ENCODE measurements at regions not wholly inside any gene's neighbourhood (a gene's known extent, or its start where the extent isn't known, plus 50 kb on each side); places are given as distances from the start of the nearest gene placed in this dataset.
A peak's percentile ranks its signal among the peaks of the same experiment; 100 is the strongest.
"Not testable (repeated sequence)": the region's sequence is repeated elsewhere in the genome, so short reads cannot be mapped to it uniquely, and the experiment has no call there.

DNA sequence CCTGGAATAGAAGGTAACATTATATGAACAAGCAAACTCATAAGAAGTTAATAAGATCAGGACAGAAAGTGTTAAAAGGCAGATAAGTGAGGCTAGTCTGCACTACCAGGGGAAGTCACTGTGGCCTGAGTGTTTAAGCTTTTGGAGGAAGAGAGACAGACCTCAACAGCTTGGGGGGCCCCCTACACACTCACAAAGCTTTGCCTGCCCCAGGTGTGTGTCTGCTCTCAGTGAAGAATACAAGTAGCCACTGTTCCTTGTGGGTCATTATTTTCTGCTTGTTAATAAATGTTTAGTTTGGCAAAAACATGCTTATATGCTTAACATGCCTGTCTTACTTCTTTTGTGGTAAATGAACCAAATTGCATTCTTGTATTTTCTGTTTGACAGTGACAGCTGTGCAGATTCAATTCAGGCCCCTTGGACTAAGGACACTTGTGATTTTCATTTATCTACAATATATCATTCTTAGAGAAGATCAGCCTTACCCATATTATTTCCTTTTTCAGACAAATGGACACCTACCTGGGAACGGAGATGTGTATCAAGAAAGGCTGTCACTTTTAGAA lies 50.7 kb upstream of the C12orf71 start:
- DNase-seq: no peak
- H3K9me3 ChIP-seq: no peaks in the 10 kb centered on the region
- H3K27me3 ChIP-seq: no peaks in the 10 kb centered on the region
- H3K4me3 ChIP-seq: no peak overlapping the region
- no peaks in the 10 kb centered on the region for H3K36me3 ChIP-seq

DNA sequence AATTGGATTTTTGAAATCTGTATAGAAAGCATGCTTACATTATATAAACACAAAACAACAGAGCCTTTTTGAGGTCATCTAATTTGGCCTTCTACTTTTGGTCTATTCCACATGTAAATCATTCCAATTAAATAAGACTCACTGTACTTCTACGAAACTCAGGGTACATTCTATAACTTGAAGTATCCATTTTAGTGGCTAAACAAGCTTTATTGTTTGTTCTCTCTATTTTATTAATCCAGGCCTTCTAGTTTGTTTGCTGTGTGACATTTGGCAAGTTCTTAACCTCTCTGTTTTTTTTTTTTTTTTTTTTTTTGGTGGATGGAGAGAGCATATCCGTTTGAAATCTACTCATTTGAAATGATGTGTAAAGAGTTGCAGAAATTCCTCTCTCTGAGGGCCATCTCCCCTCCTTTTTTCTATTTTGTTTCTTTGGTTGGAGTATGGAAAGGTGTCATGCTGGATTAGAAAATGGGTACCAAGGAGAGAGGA lies 58.1 kb upstream of the C12orf71 start:
- Histone ChIP-seq H3K36me3 (no peaks in the 10 kb centered on the region), H3K27me3 (no peaks in the 10 kb centered on the region), H3K4me3 (no peak overlapping the region), H3K9me3 (no peaks in the 10 kb centered on the region)
- DNase-seq: no peak

DNA sequence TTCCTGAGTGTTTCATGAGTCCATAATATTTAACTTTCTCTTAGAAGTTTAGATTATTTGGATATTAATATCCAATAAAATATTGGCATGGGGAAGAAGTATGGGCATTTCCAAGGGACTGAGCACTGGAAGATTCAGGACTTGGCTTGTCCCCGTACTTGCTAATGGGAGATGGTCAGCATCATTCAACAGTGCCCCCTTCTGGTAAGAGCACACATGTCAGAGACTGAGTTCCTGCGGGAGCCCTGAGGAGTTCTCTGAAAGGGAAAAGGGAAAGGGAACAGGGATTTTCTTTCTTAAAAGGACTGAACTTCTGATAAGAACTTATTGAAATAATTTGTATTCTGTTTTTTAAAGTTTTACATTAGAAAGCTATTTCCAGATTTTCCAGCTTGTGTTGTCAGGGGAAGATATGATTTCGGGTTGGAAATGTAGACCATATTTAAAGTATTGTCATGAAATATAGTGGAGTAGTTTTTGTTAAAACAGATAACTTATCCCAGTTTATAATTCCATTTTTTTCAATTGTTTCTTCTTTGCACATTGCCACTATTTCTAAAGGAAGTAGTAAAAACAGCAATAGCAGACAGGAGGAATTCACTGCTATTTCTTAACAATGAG lies 59.8 kb upstream of the C12orf71 start:
- DNase-seq: peak; percentile 47
- Histone ChIP-seq H3K36me3 (no peaks in the 10 kb centered on the region), H3K27me3 (no peaks in the 10 kb centered on the region), H3K4me3 (no peak overlapping the region), H3K9me3 (no peaks in the 10 kb centered on the region)

DNA sequence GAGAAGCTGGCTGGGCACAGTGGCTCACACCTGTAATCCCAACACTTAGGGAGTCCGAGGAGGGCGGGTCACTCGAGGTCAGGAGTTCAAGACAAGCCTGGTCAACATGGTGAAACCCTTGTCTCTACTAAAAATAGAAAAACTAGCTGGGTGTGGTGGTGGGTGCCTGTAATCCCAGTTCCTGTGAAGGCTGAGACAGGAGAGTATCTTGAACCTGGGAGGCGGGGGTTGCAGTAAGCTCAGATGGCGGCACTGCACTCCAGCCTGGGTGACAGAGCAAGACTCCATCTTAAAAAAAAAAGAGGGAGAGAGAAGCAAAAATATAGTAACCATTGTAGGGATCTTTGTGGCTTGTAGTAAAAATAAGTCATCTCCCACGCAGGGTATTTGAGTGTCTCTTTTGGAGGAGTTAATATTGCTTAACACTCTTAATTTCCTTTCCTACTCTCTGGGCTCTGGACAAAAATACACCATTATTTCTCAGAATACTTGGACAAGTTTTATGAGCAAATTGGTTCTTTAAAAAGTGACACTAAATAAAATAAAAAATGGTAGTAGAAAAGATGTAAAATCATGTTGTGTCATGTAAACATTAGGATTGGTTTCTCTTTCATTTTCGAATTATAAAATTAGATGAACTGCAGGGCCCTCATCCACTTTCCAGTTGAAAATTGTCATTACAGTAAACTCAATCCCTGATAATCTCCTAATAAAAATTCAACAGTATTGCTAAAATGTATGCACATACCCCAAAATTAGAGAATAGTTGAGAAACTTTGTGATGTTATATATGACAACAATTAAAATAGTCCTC lies 61.1 kb upstream of the C12orf71 start:
- H3K4me3 ChIP-seq: peak overlapping the region; percentile 2; the same call in 1 of the 2 replicates
- DNase-seq: no peak

DNA sequence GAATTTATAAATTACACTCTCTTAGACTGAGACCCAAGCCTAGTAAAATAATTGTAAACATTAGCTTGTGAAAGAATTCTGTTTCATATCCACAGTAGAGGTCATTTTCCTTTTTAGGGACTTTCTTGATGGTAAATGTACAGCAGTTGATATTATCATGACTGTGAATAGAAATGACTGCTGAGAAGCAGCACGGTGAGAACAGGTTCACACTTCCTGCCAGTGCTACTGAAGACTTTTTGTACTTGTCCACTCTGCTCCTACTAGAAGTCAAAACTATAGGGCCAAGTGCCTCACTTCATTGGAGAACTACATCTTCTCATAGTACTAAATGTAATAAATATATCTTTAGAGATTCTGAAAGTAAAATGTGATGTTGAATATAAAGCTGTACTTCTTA lies 63.3 kb upstream of the C12orf71 start:
- H3K36me3 ChIP-seq, H3K9me3 ChIP-seq, H3K4me3 ChIP-seq, H3K27me3 ChIP-seq, DNase-seq: not testable (repeated sequence)

More for the DNA sequence above, 61.1 kb upstream of the C12orf71 start:
- Histone ChIP-seq H3K36me3 (no peaks in the 10 kb centered on the region), H3K27me3 (no peaks in the 10 kb centered on the region), H3K9me3 (no peaks in the 10 kb centered on the region)

DNA sequence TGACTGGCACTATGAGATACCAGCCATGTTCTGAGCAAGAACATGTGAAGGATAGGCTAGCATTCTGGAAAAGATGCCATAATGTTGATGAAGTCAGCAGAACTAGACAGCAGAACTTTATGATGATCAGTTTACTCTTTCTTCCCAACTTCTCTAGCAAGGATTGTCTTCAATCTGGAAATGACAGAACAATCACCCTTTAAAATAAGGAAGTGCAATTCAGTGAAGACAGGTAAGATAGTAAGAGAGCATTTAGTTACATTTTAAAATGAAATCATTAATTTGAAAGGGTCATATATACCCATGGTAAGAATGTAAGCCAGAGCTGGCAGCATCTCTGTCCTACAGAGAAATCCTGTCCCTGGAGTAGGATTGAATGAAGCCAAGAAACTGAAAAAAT lies 66.0 kb upstream of the C12orf71 start:
- H3K4me3 ChIP-seq: no peak overlapping the region
- H3K27me3 ChIP-seq: no peaks in the 10 kb centered on the region
- H3K9me3 ChIP-seq: no peaks in the 10 kb centered on the region
- H3K36me3 ChIP-seq: no peaks in the 10 kb centered on the region
- no peak for DNase-seq

DNA sequence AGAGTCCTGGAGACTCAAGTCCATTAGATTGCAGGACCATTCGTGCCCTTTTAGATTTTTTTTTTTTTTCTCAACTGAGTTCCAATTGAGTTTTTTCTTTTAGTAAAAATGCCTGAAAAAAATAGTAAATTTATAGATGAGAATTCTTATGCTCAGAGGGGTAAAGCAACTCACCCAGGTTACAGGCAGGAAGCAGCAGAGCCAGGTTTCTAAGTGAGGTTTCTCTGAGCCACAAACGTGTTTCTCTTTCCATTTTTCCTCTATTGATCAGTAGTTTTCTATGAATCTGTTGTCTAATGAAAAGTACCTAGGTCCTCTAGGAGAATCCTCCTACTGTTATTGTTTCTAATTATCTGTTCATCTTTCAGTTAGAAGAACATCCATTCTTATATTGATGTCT lies 66.4 kb upstream of the C12orf71 start:
- no peak overlapping the region for H3K4me3 ChIP-seq
- no peaks in the 10 kb centered on the region for H3K27me3 ChIP-seq
- H3K36me3 ChIP-seq: no peaks in the 10 kb centered on the region
- no peak for DNase-seq
- H3K9me3 ChIP-seq: no peaks in the 10 kb centered on the region

DNA sequence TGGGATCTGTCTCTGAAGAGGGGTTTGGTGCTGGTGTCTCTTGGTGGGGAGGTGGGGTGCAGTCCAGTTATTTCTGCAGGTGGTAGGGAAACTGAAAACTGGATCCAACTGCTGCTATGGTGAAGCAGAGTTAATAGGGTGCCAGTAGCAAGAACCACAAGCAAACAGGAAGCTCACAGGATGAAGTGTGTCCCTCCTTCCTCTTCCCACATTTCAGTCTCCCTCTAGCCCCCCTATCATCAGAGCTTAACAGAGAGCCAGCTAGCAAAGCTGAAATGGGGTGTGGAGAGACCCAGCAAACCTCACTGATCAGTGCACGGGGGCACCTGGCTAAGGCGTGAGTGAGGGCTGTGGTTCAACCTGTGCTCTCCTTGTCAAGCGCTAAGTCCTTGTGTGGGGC lies 69.1 kb upstream of the C12orf71 start:
- H3K36me3 ChIP-seq: no peaks in the 10 kb centered on the region
- DNase-seq: no peak
- H3K4me3 ChIP-seq: no peak overlapping the region
- no peaks in the 10 kb centered on the region for H3K27me3 ChIP-seq
- no peaks in the 10 kb centered on the region for H3K9me3 ChIP-seq

DNA sequence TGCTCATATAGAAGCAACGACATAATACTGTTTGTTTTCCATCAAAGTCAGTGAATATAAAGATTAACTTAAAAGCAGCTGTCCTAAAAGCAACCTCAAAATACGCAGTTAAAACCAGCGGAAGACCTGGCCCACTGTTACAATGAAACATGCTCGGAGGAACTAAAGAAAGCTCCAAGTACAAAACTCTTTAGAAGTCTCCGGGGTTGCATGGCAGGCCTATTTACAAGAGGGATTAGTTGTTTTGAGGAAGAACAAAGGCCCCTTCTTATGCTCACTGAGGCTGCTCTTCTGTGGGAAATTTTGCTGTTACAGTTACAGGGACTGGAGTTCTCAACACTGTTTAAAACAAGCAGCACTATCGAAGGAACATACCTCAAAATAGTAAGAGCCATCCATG lies 75.9 kb upstream of the C12orf71 start:
- DNase-seq: no peak
- Histone ChIP-seq H3K4me3 (no peak overlapping the region), H3K27me3 (no peaks in the 10 kb centered on the region), H3K36me3 (no peaks in the 10 kb centered on the region), H3K9me3 (no peaks in the 10 kb centered on the region)

DNA sequence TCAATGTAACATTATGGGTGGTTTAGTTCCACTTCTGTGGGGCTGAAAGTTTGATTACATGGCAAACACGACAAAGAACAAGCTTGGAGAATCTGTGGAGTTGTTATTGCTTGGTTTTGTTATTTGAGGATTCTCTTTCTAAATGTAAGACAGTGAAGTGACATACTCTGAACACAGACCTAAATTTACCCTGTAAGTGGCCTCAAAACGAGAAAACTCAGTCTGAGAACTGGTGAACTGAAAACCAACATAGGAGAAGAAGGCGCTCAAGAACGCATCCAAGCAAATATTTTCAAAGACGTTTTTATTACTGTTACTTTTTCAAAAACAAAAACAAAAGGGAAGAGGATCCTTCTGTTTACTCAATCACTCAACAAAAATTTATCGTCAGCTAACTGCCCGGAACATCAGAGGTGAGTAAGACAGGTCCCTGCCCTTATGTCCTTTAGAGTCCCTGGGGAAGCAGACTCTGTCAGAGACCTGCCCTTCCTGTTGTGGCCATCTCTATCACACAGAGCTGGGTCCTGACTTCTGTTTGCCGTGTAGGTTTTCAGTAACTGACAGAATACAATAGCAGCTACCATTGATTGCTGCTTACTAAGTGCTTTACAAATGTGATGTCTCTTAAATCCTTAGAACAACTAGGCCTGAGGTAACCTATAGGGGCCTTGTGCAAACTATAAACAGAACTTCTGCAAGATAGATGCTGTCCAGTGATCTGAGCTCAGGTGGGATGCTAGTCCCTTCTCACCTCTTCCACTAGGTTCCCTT lies 79.3 kb upstream of the C12orf71 start:
- no peak overlapping the region for H3K4me3 ChIP-seq
- no peak for DNase-seq
- no peaks in the 10 kb centered on the region for H3K27me3 ChIP-seq
- H3K9me3 ChIP-seq: no peaks in the 10 kb centered on the region
- no peaks in the 10 kb centered on the region for H3K36me3 ChIP-seq

DNA sequence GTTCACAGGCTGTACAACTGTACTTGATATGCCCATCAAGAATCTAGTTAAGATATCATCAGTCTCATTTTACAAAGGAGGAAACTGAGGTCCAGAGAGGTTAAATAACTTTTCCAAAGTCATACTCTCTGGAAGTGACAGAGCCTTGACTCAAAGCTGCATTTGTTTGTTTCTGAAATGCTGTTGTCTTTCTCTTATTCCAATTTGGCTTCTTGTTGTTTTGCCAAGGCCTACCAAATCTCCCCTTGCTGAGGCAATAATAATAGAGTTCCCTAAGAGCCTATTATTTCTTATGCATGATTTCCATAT lies 79.8 kb upstream of the C12orf71 start:
- no peaks in the 10 kb centered on the region for H3K9me3 ChIP-seq
- DNase-seq: no peak
- H3K4me3 ChIP-seq: no peak overlapping the region
- H3K36me3 ChIP-seq: no peaks in the 10 kb centered on the region
- no peaks in the 10 kb centered on the region for H3K27me3 ChIP-seq

DNA sequence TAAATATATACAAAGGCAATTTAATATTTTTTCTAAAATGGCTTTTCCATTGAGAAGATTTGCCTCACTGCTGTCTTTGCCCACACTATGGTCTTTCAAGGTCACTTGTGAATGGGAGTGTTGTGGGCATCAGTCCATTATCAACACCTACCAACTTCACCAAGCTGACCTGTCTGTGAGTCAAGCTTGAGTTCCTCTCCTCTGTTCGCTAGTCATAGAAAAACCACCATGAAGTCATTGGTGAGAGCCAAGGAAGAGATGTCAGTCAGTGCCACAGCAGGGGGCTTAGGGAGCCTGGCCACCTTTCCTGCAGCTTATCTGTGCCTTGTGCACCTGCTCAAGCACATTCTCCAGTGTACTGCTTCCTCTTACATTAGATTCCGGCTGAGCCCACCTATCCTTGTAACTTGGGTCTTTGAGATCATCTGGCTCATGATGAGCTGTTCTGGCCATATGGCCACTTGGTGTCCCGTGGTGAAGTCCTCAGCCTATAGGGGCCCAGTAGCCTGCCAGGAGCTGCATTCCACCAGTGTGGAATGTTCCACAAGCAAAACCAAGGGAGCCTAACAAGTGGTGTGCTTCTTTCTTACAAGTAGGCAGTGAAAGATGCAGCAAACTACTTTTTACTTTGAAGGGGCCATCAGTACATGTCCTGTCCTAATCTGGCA lies 80.8 kb upstream of the C12orf71 start:
- DNase-seq: peak; percentile 60
- no peaks in the 10 kb centered on the region for H3K27me3 ChIP-seq
- H3K36me3 ChIP-seq: no peaks in the 10 kb centered on the region
- H3K4me3 ChIP-seq: no peak overlapping the region
- 0 out of 2 replicates have a peak, but pooled peaks cover 2% of the 10 kb centered on the region for H3K9me3 ChIP-seq

DNA sequence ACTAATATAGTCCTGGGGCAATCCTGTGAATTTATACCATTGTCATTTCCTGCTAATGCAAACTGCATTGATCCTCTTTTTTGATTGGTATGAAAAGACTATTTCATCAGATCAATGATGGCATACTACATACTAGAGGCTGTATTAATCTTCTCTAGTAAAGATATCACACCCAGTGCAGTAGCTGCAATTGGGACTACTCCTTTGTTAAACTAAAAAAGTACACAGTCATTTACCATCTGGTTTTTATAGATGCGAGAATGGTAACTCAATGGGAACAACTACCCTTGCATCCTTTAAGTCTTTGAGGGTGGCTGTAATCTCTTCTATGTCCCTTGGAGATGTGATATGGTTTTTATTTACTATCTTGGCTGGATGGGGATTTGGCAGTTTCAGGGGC lies 80.2 kb upstream of the STK38L start:
- Histone ChIP-seq H3K36me3 (no peaks in the 10 kb centered on the region), H3K27me3 (no peaks in the 10 kb centered on the region), H3K4me3 (no peak overlapping the region), H3K9me3 (0 out of 2 replicates have a peak, but pooled peaks cover 2% of the 10 kb centered on the region)
- DNase-seq: no peak

DNA sequence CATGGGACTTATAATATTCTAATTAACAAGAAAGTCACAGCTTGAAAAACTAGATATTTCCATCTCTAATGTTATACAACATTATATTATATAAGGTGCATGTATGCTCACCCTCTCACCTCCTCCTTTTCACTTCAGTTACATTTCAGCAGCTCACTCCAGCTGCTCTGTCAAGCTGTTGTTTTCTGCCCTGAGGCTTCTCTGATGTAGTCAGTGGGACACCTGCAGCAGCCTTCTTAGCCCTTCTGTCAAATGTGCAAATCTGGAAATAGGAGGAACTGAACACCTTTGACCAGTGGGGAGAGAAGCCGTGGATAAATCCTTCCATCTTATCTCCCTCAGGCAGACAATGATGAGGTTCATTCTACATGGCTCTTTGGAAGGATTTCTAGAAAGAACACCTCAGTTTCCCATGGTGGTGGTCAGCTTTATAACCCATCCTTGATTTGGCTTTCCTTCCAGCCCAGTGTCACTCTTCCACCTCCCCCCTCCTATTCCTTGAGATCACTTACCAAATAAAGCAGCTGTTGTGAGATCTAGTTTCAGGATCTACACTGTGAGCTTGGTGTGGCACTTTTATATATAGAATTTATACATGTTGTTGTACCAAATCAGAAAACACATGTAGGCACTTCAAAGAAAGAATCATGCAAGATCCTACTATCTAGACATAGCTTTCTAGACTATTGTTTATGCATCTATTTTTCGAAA lies 79.6 kb upstream of the STK38L start:
- H3K4me3 ChIP-seq: no peak overlapping the region
- no peak for DNase-seq

DNA sequence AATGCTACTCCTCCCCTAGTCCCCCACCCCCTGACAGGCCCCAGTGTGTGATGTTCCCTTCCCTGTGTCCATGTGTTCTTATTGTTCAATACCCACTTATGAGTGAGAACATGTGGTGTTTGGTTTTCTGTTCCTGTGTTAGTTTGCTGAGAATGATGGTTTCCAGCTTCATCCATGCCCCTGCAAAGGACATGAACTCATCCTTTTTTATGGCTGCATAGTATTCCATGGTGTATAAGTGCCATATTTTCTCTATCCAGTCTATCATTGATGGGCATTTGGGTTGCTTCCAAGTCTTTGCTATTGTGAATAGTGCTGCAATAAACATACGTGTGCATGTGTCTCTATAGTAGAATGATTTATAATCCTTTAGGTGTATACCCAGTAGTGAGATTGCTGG lies 78.1 kb upstream of the STK38L start:
- H3K27me3 ChIP-seq, H3K36me3 ChIP-seq, H3K9me3 ChIP-seq, DNase-seq, H3K4me3 ChIP-seq: not testable (repeated sequence)

More for the DNA sequence above, 79.6 kb upstream of the STK38L start:
- 0 out of 2 replicates have a peak, but pooled peaks cover 2% of the 10 kb centered on the region for H3K9me3 ChIP-seq
- H3K36me3 ChIP-seq: no peaks in the 10 kb centered on the region
- no peaks in the 10 kb centered on the region for H3K27me3 ChIP-seq

DNA sequence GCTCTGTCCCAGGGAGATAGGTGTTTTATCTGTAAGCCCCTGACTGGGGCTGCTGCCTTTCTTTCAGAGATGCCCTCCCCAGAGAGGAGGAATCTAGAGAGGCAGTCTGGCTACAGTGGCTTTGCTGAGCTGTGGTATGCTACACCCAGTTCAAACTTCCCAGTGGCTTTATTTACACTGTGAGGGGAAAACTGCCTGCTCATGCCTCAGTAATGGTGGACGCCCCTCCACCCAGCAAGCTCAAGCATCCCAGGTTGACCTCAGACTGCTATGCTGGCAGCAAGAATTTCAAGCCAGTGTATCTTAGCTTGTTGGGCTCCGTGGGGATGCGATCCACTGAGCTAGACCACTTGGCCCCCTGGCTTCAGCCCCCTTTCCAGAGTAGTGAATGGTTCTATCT lies 72.6 kb upstream of the STK38L start:
- H3K4me3 ChIP-seq, H3K27me3 ChIP-seq, DNase-seq, H3K9me3 ChIP-seq, H3K36me3 ChIP-seq: not testable (repeated sequence)

Data from MG63 (cell line).